AG04449 (cell line): ENCODE measurements at regions not wholly inside any gene's neighbourhood (a gene's known extent, or its start where the extent isn't known, plus 50 kb on each side); places are given as distances from the start of the nearest gene placed in this dataset.

Experiments
- CTCF ChIA-PET: fragments of 350-600 bp; formaldehyde crosslinking; extraction: SDS; loops from one replicate; lab custom pipeline; 2021; ENCODE audit warnings: antibody characterized with exemption; lab: Yijun Ruan, JAX
- POLR2A ChIA-PET: fragments of 400-600, 350-600 bp; formaldehyde crosslinking; extraction: SDS; loops from one replicate; lab custom pipeline; 2020; ENCODE audit warnings: antibody characterized with exemption, inconsistent platforms; lab: Yijun Ruan, JAX
- DNase-seq: peaks from one replicate; pipeline ENCODE4 v3.0.0-alpha.2; 2010; ENCODE audit warnings: low read depth, low spot score
- H3K4me3 ChIP-seq: 2 replicates; pipeline ENCODE4 v1.5.1; 2011; ENCODE audit warnings: low read depth, mild to moderate bottlenecking, control low read depth, low read length
- TF ChIP-seq, protein P1 (sequence below): IDR thresholded peaks from one replicate; pipeline ENCODE4 v1.5.1; 2011; ENCODE audit warnings: mild to moderate bottlenecking, moderate library complexity, low read length, control low read depth, inconsistent platforms; ENCODE audit not compliant: insufficient read depth; ENCODE audit errors: missing control alignments

DNA sequence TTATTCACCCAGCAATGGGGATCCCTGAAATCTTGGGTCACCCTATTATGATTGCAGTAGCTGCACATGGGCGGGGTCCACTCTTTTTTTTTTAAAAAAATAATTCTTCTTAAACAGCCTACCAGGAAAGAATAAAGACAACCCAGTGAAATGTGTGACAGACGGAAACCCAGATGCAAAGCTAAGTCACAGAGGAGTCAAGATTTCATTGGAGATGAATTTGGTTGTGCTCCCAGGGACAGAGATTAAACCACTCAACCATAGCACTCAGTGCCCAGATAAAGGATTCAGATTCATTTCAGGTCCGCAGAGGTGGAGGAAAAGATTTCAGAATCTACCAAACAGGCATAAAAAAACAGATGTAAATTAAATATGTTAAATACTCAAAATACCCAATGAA lies 583.5 kb upstream of the ZP4 start:
- POLR2A ChIA-PET = no interaction called here
- TF ChIP-seq, protein P1, sequence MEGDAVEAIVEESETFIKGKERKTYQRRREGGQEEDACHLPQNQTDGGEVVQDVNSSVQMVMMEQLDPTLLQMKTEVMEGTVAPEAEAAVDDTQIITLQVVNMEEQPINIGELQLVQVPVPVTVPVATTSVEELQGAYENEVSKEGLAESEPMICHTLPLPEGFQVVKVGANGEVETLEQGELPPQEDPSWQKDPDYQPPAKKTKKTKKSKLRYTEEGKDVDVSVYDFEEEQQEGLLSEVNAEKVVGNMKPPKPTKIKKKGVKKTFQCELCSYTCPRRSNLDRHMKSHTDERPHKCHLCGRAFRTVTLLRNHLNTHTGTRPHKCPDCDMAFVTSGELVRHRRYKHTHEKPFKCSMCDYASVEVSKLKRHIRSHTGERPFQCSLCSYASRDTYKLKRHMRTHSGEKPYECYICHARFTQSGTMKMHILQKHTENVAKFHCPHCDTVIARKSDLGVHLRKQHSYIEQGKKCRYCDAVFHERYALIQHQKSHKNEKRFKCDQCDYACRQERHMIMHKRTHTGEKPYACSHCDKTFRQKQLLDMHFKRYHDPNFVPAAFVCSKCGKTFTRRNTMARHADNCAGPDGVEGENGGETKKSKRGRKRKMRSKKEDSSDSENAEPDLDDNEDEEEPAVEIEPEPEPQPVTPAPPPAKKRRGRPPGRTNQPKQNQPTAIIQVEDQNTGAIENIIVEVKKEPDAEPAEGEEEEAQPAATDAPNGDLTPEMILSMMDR = no peak
- H3K4me3 ChIP-seq = no peak overlapping the region
- no peak for DNase-seq
- CTCF ChIA-PET = no interaction called here

DNA sequence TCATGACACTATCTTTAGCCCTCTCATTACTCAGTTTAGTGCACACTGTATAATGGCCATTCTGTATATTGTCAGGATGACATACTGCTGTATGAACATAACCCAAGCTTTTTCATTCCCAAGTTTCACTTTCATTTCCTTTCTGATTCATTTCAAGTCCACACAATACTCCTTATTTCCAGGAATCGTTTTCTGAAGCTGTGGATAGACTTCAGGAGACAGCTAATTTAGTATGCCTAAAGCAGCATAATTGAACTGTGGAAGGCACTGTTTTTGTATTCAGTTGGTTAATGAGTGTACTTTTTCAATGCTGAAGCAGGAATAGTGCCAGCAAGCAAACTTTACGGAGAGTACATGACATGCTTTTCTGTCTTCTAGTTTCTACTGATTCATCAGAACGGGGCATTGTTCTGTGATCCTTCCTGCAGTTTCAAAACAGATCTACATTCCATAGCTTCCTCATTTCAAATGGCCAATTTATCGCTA lies 578.5 kb upstream of the ZP4 start:
- POLR2A ChIA-PET = no interaction called here
- no peak overlapping the region for H3K4me3 ChIP-seq
- TF ChIP-seq, protein P1 = no peak
- CTCF ChIA-PET = no interaction called here
- no peak for DNase-seq

DNA sequence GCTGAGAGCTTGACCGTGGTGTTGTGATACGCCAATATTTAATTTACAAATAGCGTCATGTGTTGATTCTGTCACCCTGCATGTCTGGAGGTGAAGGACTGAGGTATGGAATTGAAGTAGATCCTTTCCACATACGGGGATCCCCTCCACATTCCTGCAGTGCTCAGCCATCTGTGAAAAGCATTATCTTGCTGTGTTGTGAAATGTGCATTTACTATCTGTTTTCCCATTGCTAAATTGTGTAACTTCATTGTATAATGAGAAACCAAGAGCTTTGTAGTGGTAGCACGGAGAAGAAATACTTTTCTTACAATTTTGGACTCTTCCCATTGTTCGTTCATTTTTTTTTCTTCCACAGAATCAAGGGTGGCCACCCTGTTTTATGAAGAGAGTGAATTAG lies 577.3 kb upstream of the ZP4 start:
- ChIA-PET POLR2A (no interaction called here), CTCF (no interaction called here)
- no peak for DNase-seq
- H3K4me3 ChIP-seq = no peak overlapping the region
- TF ChIP-seq, protein P1 = no peak

DNA sequence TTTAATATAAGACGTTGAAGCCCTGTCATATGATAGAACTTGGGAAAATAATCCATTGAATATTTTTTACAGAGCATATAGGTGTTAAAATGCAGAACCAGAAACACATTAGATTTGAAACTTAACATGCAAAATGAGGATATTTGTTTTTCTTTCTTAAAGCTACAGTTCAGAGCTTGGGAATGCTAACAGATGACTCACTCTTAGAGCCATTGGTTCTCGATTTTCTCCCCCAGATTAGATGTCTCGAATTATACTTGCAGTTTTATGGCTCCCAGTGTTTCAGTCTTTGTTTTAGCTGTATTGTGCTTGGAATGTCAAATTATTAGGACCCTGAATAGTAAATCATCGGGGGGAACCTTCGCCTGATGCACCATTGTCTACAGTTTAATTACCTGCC lies 575.7 kb upstream of the ZP4 start:
- no peak overlapping the region for H3K4me3 ChIP-seq
- ChIA-PET CTCF (no interaction called here), POLR2A (no interaction called here)
- no peak for DNase-seq
- TF ChIP-seq, protein P1 = no peak

DNA sequence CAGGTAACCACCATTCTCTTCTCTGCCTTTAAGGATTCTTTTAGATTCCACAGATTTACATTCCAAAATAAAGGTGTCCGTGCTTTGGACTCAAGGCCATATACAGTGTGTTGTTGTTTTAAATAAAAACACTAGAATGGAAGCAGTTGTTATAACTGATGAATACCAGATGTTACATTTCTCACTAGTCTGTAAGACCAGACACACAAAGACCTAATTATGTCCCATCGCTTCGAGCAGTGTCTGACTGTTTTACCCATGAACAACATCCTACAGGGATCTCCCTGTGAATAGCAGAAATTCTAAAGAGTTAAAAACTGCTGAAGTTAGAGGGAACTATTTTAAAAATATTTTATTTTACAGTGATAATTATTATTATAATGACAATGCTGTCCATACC lies 574.7 kb upstream of the ZP4 start:
- TF ChIP-seq, protein P1 = no peak
- DNase-seq = no peak
- H3K4me3 ChIP-seq = no peak overlapping the region
- POLR2A ChIA-PET = no interaction called here
- CTCF ChIA-PET = no interaction called here

GRCh38 chr1:238458899-238459298 lies 568.2 kb upstream of the ZP4 start:
- H3K4me3 ChIP-seq = no peak overlapping the region
- ChIA-PET CTCF (no interaction called here), POLR2A (no interaction called here)
- DNase-seq = no peak
- TF ChIP-seq, protein P1 = no peak
